ENCODE measurements at regions not wholly inside any gene's neighbourhood (a gene's known extent, or its start where the extent isn't known, plus 50 kb on each side); places are given as distances from the start of the nearest gene placed in this dataset.

GRCh38 chr10:129039406-129040370 is 427.4 kb upstream of the MGMT start:
- H4K20me1 ChIP-seq (ENCODE audit: insufficient read depth, low read length): no peaks in the 10 kb centered on the region
- no peaks in the 10 kb centered on the region for H3K9me3 ChIP-seq (ENCODE audit: insufficient read depth, low read length)
- H3K4me2 ChIP-seq (ENCODE audit: low read length): no peak overlapping the region
- no peaks in the 10 kb centered on the region for H3K27me3 ChIP-seq (ENCODE audit: low read depth, low read length)
- TF ChIP-seq CTCF (IDR thresholded peaks at IDR 0.05; ENCODE audit: low read depth, low read length) (no peak), EZH2phosphoT487 (IDR thresholded peaks at IDR 0.05; ENCODE audit: low read depth) (no peak)
- H3K27ac ChIP-seq (ENCODE audit: low read length): no peak overlapping the region
- H2AFZ ChIP-seq (ENCODE audit: low read depth, low read length): no peak overlapping the region
- no peak overlapping the region for H3K9ac ChIP-seq (ENCODE audit: low read length)
- H3K4me1 ChIP-seq (ENCODE audit: low read length): no peaks in the 10 kb centered on the region
- no peak overlapping the region for H3K4me3 ChIP-seq (ENCODE audit: low read length)
- no peaks in the 10 kb centered on the region for H3K36me3 ChIP-seq (replicated peaks; ENCODE audit: low read depth, low read length)
- H3K79me2 ChIP-seq (ENCODE audit: low read length): no peaks in the 10 kb centered on the region

DNA sequence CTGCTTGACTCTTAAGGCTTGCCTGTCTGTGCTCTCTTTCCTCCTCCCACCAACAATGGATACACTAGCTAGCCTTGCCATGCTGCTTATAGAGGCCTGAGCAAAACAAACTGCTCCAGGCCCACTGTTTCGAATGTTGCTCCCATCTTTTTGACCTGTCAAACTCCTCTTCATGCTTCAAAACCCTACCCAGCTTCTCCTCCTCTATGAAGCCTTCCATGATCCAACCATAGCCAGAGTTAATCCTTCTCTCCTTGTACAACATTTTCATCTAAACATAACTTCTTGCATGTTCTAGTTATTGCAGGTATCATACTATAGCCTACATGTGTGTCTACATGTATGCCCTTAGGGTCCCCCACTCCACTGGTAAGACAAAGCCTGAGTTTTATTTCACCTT is 426.7 kb upstream of the MGMT start:
- H3K9me3 ChIP-seq (ENCODE audit: insufficient read depth, low read length): no peaks in the 10 kb centered on the region
- no peaks in the 10 kb centered on the region for H3K79me2 ChIP-seq (ENCODE audit: low read length)
- no peak overlapping the region for H3K4me2 ChIP-seq (ENCODE audit: low read length)
- no peak overlapping the region for H3K27ac ChIP-seq (ENCODE audit: low read length)
- H3K9ac ChIP-seq (ENCODE audit: low read length): no peak overlapping the region
- no peaks in the 10 kb centered on the region for H3K36me3 ChIP-seq (replicated peaks; ENCODE audit: low read depth, low read length)
- no peaks in the 10 kb centered on the region for H4K20me1 ChIP-seq (ENCODE audit: insufficient read depth, low read length)
- H2AFZ ChIP-seq (ENCODE audit: low read depth, low read length): no peak overlapping the region
- H3K4me1 ChIP-seq (ENCODE audit: low read length): no peaks in the 10 kb centered on the region
- no peaks in the 10 kb centered on the region for H3K27me3 ChIP-seq (ENCODE audit: low read depth, low read length)
- H3K4me3 ChIP-seq (ENCODE audit: low read length): no peak overlapping the region
- TF ChIP-seq CTCF (IDR thresholded peaks at IDR 0.05; ENCODE audit: low read depth, low read length) (no peak), EZH2phosphoT487 (IDR thresholded peaks at IDR 0.05; ENCODE audit: low read depth) (no peak)

- Histone ChIP-seq H3K27ac (ENCODE audit: low read length) (no peak overlapping the region), H3K4me2 (ENCODE audit: low read length) (no peak overlapping the region), H3K9me3 (ENCODE audit: insufficient read depth, low read length) (no peaks in the 10 kb centered on the region), H4K20me1 (ENCODE audit: insufficient read depth, low read length) (no peaks in the 10 kb centered on the region), H3K9ac (ENCODE audit: low read length) (no peak overlapping the region), H3K79me2 (ENCODE audit: low read length) (no peaks in the 10 kb centered on the region), H3K36me3 (replicated peaks; ENCODE audit: low read depth, low read length) (no peaks in the 10 kb centered on the region), H2AFZ (ENCODE audit: low read depth, low read length) (no peak overlapping the region), H3K4me3 (ENCODE audit: low read length) (no peak overlapping the region), H3K27me3 (ENCODE audit: low read depth, low read length) (no peaks in the 10 kb centered on the region), H3K4me1 (ENCODE audit: low read length) (no peaks in the 10 kb centered on the region)
- TF ChIP-seq EZH2phosphoT487 (IDR thresholded peaks at IDR 0.05; ENCODE audit: low read depth) (no peak), CTCF (IDR thresholded peaks at IDR 0.05; ENCODE audit: low read depth, low read length) (no peak)
Observed at GRCh38 chr10:129041916-129042315, 425.1 kb upstream of the MGMT start.

- no peak overlapping the region for H3K27ac ChIP-seq (ENCODE audit: low read length)
- no peaks in the 10 kb centered on the region for H3K9me3 ChIP-seq (ENCODE audit: insufficient read depth, low read length)
- H3K79me2 ChIP-seq (ENCODE audit: low read length): no peaks in the 10 kb centered on the region
- no peaks in the 10 kb centered on the region for H3K4me1 ChIP-seq (ENCODE audit: low read length)
- H3K27me3 ChIP-seq (ENCODE audit: low read depth, low read length): no peaks in the 10 kb centered on the region
- H3K4me3 ChIP-seq (ENCODE audit: low read length): no peak overlapping the region
- no peaks in the 10 kb centered on the region for H4K20me1 ChIP-seq (ENCODE audit: insufficient read depth, low read length)
- no peak for TF ChIP-seq EZH2phosphoT487 (IDR thresholded peaks at IDR 0.05; ENCODE audit: low read depth)
- no peak for TF ChIP-seq CTCF (IDR thresholded peaks at IDR 0.05; ENCODE audit: low read depth, low read length)
- no peak overlapping the region for H3K9ac ChIP-seq (ENCODE audit: low read length)
- H3K4me2 ChIP-seq (ENCODE audit: low read length): no peak overlapping the region
- no peaks in the 10 kb centered on the region for H3K36me3 ChIP-seq (replicated peaks; ENCODE audit: low read depth, low read length)
- H2AFZ ChIP-seq (ENCODE audit: low read depth, low read length): no peak overlapping the region
Observed at GRCh38 chr10:129042776-129043595, 424.1 kb upstream of the MGMT start.

Data from OCI-LY3 (cell line).